Activated effector memory CD4-positive, alpha-beta T cell treated with anti-CD3 and anti-CD28 coated beads, Interleukin-2, amount 50 U/mL, for 16 hours (primary cell): ENCODE measurements at regions not wholly inside any gene's neighbourhood (a gene's known extent, or its start where the extent isn't known, plus 50 kb on each side); places are given as distances from the start of the nearest gene placed in this dataset.
"Not testable (repeated sequence)": the region's sequence is repeated elsewhere in the genome, so short reads cannot be mapped to it uniquely, and the experiment has no call there.

Source experiments
- DNase-seq: peaks from one replicate; pipeline ENCODE4 v3.0.0-alpha.2; 2020

- DNase-seq = no peak
Observed at GRCh38 chr6:104500265-104500664, 359.5 kb downstream of the HACE1 start.

GRCh38 chr6:104486035-104486434 lies 373.7 kb downstream of the HACE1 start:
- DNase-seq = no peak

DNA sequence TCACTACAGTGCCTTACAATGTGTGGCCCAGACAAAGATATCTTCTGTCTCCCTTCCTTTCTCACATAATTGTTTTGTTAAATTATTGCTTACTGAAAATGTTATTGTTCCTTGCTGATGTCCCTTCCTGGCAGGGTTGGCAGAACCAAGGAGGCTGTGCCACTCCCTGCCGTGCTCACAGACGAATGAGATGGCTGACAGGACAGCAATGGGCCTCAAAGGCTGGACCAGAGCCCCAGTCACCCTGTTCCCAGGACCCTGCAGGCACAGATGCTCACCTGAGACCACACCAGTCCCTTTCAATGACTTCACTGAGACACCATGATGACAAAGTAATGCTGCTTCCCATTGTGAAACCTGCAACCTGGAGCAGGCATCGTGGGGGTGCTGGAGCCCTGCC lies 375.1 kb downstream of the HACE1 start:
- no peak for DNase-seq

GRCh38 chr6:104484191-104484590 lies 375.5 kb downstream of the HACE1 start:
- DNase-seq = no peak

GRCh38 chr6:104483225-104483834 lies 376.4 kb downstream of the HACE1 start:
- no peak for DNase-seq

DNA sequence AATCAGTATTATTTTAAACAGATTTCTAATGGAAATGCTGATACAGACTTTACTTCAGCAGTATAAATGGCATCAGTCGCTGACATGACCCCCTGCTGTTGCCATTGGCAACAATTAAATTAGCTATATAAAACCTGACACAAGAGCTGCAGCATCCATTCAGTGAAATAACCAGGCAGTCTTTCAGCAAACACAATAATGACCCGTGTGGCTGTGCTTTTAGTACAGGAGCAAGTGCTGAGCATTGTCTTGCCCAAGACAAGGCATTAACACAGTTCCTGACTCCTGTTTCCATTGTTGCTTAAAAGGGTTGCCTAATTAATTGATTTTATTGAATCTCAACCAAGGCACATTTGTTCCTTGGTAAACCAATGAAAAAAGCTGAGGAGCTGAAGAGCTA lies 382.1 kb downstream of the HACE1 start:
- no peak for DNase-seq

- DNase-seq = no peak
Observed at GRCh38 chr6:104473021-104473429, 386.7 kb downstream of the HACE1 start.

GRCh38 chr6:104472021-104472901 lies 387.5 kb downstream of the HACE1 start:
- DNase-seq = no peak

- no peak for DNase-seq
Observed at GRCh38 chr6:104466306-104466705, 393.4 kb downstream of the HACE1 start.

DNA sequence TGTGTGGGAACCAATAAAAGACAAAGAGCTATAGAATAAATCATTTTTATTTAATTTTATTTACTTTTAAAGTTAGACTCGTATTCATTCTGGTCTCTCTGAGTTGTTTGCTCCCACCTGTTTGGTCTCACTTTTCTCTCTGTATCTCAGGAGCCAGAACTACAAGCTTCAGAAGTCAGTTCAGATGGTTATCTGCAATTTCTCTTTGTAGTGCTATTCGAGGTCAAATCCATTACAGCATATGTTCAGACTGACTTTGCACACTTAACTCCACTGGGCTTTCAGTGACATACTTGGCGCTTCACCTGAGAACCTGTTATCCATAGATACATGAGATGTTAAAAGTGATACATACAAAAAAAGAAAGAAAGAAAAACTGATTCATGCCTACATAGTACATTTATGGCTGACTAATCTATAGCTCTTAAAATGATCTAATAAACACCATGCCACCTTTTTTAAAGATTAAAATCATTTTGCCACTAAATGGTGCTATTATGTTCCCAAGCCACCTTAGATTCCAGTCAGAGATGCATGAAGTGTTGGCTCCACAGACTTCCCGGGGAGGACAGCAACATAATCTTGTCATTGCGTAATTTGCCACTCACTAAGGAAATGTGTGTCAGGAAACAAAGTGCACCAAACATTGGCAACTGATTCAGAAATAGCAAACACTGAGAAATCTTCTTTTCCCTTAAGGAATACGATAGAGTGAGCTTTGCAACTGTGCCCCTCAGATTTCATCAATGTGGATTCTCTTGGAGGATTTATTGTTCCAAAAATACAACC lies 396.7 kb downstream of the HACE1 start:
- no peak for DNase-seq

- no peak for DNase-seq
Observed at GRCh38 chr6:104460738-104461483, 398.8 kb downstream of the HACE1 start.

- DNase-seq = no peak
Observed at GRCh38 chr6:104459543-104459942, 400.2 kb downstream of the HACE1 start.

GRCh38 chr6:104449918-104450317 lies 409.8 kb downstream of the HACE1 start:
- no peak for DNase-seq

DNA sequence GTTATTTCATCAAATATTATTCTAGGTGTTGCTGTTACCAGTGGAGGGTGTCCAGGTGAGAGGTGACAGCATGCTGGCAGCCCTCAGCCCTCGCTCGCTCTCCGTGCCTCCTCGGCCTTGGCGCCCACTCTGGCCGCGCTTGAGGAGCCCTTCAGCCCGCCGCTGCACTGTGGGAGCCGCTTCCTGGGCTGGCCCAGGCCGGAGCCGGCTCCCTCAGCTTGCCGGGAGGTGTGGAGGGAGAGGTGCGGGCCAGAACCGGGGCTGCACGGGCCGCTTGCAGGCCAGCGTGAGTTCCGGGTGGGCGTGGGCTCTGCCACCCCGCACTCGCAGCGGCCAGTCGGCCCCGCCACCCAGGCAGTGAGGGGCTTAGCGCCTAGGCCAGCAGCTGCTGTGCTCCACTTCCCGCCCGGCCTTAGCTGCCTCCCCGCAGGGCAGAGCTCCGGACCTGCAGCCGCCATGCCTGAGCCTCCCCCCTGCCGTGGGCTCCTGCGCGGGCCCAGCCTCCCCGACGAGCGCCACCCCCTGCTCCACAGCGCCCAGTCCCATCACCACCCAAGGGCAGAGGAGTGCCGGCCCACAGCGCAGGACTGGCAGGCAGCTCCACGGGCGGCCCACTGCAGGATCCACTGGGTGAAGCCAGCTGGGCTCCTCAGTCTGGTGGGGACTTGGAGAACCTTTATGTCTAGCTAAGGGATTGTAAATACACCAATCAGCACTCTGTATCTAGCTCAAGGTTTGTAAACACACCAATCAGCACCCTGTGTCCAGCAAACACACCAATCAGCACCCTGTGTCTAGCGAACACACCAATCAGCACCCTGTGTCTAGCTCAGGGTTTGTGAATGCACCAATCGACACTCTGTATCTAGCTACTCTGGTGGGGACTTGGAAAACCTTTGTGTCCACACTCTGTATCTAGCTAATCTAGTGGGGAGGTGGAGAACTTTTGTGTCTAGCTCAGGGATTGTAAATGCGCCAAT lies 413.3 kb downstream of the HACE1 start:
- DNase-seq = not testable (repeated sequence)

DNA sequence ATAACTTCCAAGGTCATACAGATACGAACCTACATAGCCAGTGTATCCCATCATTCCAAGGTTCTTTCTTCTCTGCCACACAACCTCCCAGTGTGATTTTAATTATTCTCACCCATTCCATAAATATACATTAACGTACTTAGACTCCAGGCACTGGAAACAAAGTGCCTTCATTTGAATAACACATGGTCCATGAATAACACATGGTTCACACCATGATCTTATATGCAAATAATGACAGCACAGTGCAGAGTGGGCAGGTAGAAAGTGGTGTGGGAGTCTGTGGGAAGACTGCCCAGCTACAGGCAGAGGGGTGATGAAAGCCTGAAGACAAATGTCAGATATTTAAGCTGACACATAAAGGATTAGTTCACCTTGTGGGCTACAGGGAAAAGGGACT lies 425.2 kb downstream of the HACE1 start:
- DNase-seq = no peak

- no peak for DNase-seq
Observed at GRCh38 chr6:104431096-104431495, 428.6 kb downstream of the HACE1 start.

- no peak for DNase-seq
Observed at GRCh38 chr6:104428184-104428583, 431.5 kb downstream of the HACE1 start.

DNA sequence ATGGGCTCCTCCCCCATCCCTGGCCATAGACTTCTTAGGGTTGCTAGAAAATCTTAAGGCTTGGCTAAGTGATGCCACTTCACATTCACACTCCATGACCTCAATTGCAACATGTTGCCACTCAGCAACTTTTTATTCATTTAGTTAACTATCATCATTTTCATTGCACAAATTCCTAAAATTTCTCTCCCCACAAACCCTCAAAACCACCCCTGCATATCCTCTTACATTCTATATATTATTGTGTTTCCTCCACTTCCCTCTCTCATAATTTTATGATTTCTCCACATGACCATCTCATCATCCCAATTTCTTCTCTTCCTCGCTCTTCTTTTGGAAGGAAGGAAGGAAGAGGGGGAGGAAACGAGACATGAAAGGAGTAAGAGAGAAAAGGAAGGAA lies 436.0 kb downstream of the HACE1 start:
- DNase-seq = no peak

- DNase-seq = no peak
Observed at GRCh38 chr6:104421650-104422049, 438.1 kb downstream of the HACE1 start.

DNA sequence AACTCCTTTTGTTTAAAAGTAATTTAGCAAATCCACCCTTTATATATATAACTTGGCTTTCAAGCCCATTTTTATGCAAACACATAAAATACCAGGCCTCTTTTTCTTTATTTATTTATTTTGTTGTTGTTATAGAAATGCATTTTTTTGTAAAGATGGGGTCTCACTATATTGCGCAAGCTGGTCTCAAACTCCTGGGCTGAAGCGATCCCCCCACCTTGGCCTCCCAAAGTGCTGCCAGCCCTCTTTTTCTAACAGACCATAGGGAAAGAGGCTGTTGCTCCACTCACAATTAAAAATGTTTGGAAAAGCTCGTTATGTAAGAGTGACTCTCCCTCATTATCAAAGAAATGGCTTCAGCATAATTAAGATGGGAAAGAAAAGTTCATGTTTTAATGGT lies 440.9 kb downstream of the HACE1 start:
- no peak for DNase-seq

- DNase-seq = no peak
Observed at GRCh38 chr6:104418125-104418524, 441.6 kb downstream of the HACE1 start.

DNA sequence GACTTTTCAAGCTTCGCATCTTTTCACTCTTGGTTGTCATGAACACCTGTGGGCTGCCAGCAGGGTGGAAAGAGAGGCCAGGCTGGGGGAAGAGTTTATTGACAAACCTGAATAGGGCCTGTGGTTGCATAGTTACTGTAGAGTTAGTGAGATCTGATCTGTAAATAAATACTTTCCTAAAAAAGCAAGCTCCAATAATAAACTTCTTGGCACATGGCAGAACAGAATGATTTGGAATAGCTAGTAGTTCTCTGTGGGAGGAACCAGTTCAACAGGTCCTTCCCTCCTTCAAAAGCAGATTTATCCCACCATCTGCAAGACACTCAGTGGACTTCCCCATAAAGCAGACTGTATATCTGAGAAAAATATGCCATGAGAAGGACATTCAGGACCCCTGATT lies 445.0 kb downstream of the HACE1 start:
- DNase-seq = no peak
